K562 (cell line): ENCODE measurements at regions not wholly inside any gene's neighbourhood (a gene's known extent, or its start where the extent isn't known, plus 50 kb on each side); places are given as distances from the start of the nearest gene placed in this dataset.
A peak's percentile ranks its signal among the peaks of the same experiment; 100 is the strongest.

Source experiments
- ATAC-seq: fragments of 200-7000 bp; cut with Tn5 transposase; 3 replicates; pipeline ENCODE4 v1.9.1; 2020; ENCODE audit warnings: moderate library complexity
- BruUV-seq: library from RNA; stranded (reverse); fragments of 400-500 nt; replicated peaks from 2 replicates; lab custom pipeline; 2021; lab: Mats Ljungman, UMichigan
- CTCF ChIA-PET: fragments of 300-600 bp; formaldehyde crosslinking; extraction: SDS; loops from one replicate; lab custom pipeline; 2021; ENCODE audit warnings: low intra/inter-chr PET ratio; lab: Yijun Ruan, JAX
- POLR2A ChIA-PET: fragments of 300-600, 350-650 bp; sonication (Branson Sonifier 250); formaldehyde crosslinking; extraction: SDS; loops from one replicate; lab custom pipeline; 2021; ENCODE audit warnings: antibody characterized with exemption, inconsistent platforms; lab: Yijun Ruan, JAX
- DNase-seq, 4 experiments: peaks; one replicate each; pipeline versions ENCODE4 v3.0.0 to v3.0.0-alpha.2; 2011 to 2018; ENCODE audit warnings: low spot score in 3 of 4, mixed read lengths in 3 of 4; ENCODE audit errors: extremely low read depth in 1 of 4
- FAIRE-seq: peaks from 2 replicates; lab custom pipeline; 2011; peaks lifted over from hg19 to GRCh38; lab: Jason Lieb, UNC
- H2AFZ ChIP-seq: 2 replicates; pipeline ENCODE4 v1.6.0; 2011; ENCODE audit warnings: low read depth, low read length, control low read depth, inconsistent platforms
- H3K27ac ChIP-seq: fragments of 200-600 bp; 3 replicates; pipeline ENCODE4 v1.8.0; 2011; ENCODE audit warnings: low read depth, mild to moderate bottlenecking, control low read depth, inconsistent platforms, low read length, moderate library complexity, mixed read lengths; ENCODE audit errors: extremely low read depth
- H3K27me3 ChIP-seq, 2 experiments: fragments of 300-600 bp in 1 of 2; 2 replicates in 1 of 2; 3 replicates in 1 of 2; pipeline versions ENCODE4 v1.6.0 to v1.8.0; 2011; ENCODE audit warnings: inconsistent platforms in 2 of 2, low read length in 2 of 2, mild to moderate bottlenecking in 1 of 2, mixed read lengths in 1 of 2, moderate library complexity in 1 of 2; ENCODE audit not compliant: control insufficient read depth in 2 of 2, insufficient read depth in 2 of 2
- H3K36me3 ChIP-seq: fragments of 300-600 bp; 3 replicates; pipeline ENCODE4 v1.8.0; 2011; ENCODE audit warnings: mild to moderate bottlenecking, low read length, inconsistent platforms; ENCODE audit not compliant: control insufficient read depth, insufficient read depth
- H3K4me1 ChIP-seq, 2 experiments: fragments of 200-600 bp in 1 of 2; replicated peaks in 1 of 2; 2 replicates in 1 of 2; 3 replicates in 1 of 2; pipeline versions ENCODE4 v1.5.1 to v1.8.0; 2011; ENCODE audit warnings: inconsistent platforms in 2 of 2, low read length in 2 of 2, mild to moderate bottlenecking in 1 of 2, mixed read lengths in 1 of 2, moderate library complexity in 1 of 2; ENCODE audit not compliant: control insufficient read depth in 2 of 2, insufficient read depth in 2 of 2
- H3K4me2 ChIP-seq: 2 replicates; pipeline ENCODE4 v1.6.1; 2011; ENCODE audit warnings: low read length, control low read depth, inconsistent platforms, mixed read lengths; ENCODE audit not compliant: insufficient read depth
- H3K4me3 ChIP-seq: fragments of 200-600 bp; sonication (generic), shearing (Covaris generic); 2 replicates; pipeline ENCODE4 v1.5.1; 2016; ENCODE audit warnings: control low read depth, inconsistent platforms
- H3K79me2 ChIP-seq: fragments of 200-600 bp; 3 replicates; pipeline ENCODE4 v1.8.0; 2011; ENCODE audit warnings: low read length, inconsistent platforms; ENCODE audit not compliant: control insufficient read depth, insufficient read depth
- H3K9ac ChIP-seq, 2 experiments: 2 replicates each; pipeline versions ENCODE4 v1.6.0 to v1.6.1; 2011; ENCODE audit warnings: low read depth in 2 of 2, low read length in 2 of 2, control low read depth in 1 of 2, inconsistent platforms in 1 of 2, mild to moderate bottlenecking in 1 of 2, mixed read lengths in 1 of 2; ENCODE audit not compliant: insufficient read depth in 1 of 2
- H3K9me1 ChIP-seq: one replicate; pipeline ENCODE4 v1.6.0; 2011; ENCODE audit warnings: inconsistent platforms, mild to moderate bottlenecking, low read length, moderate library complexity; ENCODE audit not compliant: control insufficient read depth, insufficient read depth
- H3K9me3 ChIP-seq: replicated peaks from 2 replicates; pipeline ENCODE4 v1.5.1; 2011; ENCODE audit warnings: low read depth, low read length, inconsistent platforms; ENCODE audit not compliant: control insufficient read depth, insufficient read depth
- H4K20me1 ChIP-seq: replicated peaks from 2 replicates; pipeline ENCODE4 v1.6.1; 2011; ENCODE audit warnings: low read length, inconsistent platforms, mixed read lengths; ENCODE audit not compliant: control insufficient read depth, insufficient read depth
- EWSR1 ChIP-seq: fragments of 450-650 bp; IDR thresholded peaks from 2 replicates; pipeline ENCODE4 v1.6.1; 2018; ENCODE audit warnings: borderline replicate concordance, mild to moderate bottlenecking, low read depth, moderate library complexity; ENCODE audit not compliant: partially characterized antibody
- KAT7 ChIP-seq: sonication (generic); formaldehyde crosslinking; IDR thresholded peaks from 2 replicates; pipeline ENCODE4 v1.8.0; 2022; ENCODE audit warnings: missing genetic modification reagents, mild to moderate bottlenecking, borderline replicate concordance
- NFIX ChIP-seq: fragments of 250-450 bp; sonication (Bioruptor Pico); IDR thresholded peaks from 2 replicates; pipeline ENCODE4 v1.4.0; 2020; ENCODE audit warnings: low read depth, mild to moderate bottlenecking, moderate library complexity
- STAT5A ChIP-seq: IDR thresholded peaks from 2 replicates; pipeline ENCODE4 v1.6.1; 2012; ENCODE audit warnings: low read length, inconsistent platforms, borderline replicate concordance
- TRIM28 ChIP-seq: fragments of 450-650 bp; IDR thresholded peaks from 2 replicates; pipeline ENCODE4 v1.6.1; 2017
- ZNF134 ChIP-seq: fragments of 250-450 bp; sonication (Bioruptor Pico); conservative IDR thresholded peaks from 2 replicates; pipeline ENCODE4 v1.4.0; 2020
- ZNF140 ChIP-seq: fragments of 250-450 bp; sonication (Bioruptor Pico); IDR thresholded peaks from 2 replicates; pipeline ENCODE4 v1.8.0; 2021; ENCODE audit warnings: moderate library complexity, mild to moderate bottlenecking, inconsistent platforms
- WGBS: fragments of 100-300 bp; shearing (Covaris generic); methylation state at CpG from one replicate; pipeline ENCODE4 v1.1.6; 2016; ENCODE audit warnings: low coverage, mixed read lengths; ENCODE audit not compliant: insufficient coverage; ENCODE audit errors: missing lambda C conversion rate; 5-methylcytosine and 5-hydroxymethylcytosine counted together
- in situ Hi-C: fragments of 300-500 bp; cut with MboI; formaldehyde crosslinking; loops from 4 replicates; pipeline ENCODE4 v1.15.0; 2018; ENCODE audit warnings: inconsistent platforms, mixed read lengths
- intact Hi-C: fragments of 100-400 bp; cut with micrococcal nuclease; formaldehyde crosslinking; loops from 2 replicates; pipeline ENCODE4 v1.14.2; 2022
- TF ChIP-seq, protein P1 (sequence below): fragments of 250-450 bp; sonication (Bioruptor Pico); IDR thresholded peaks from 2 replicates; pipeline ENCODE4 v1.8.0; 2022; ENCODE audit warnings: moderate library complexity, mild to moderate bottlenecking, inconsistent platforms
- TF ChIP-seq, protein P2 (sequence below): fragments of 250-450 bp; sonication (Bioruptor Pico); IDR thresholded peaks from 2 replicates; pipeline ENCODE4 v1.9.0; 2021; ENCODE audit warnings: mild to moderate bottlenecking, inconsistent platforms
- TF ChIP-seq, protein P3 (sequence below): sonication (generic); IDR thresholded peaks from 2 replicates; pipeline ENCODE4 v1.6.1; 2016
- TF ChIP-seq, protein P4 (sequence below): sonication (generic); formaldehyde crosslinking; IDR thresholded peaks from 2 replicates; pipeline ENCODE4 v1.8.1; 2023; ENCODE audit warnings: missing genetic modification reagents, mild to moderate bottlenecking, borderline replicate concordance
- TF ChIP-seq, protein P5 (sequence below): sonication (generic); formaldehyde crosslinking; IDR thresholded peaks from 2 replicates; pipeline ENCODE4 v1.9.0; 2022; ENCODE audit warnings: mild to moderate bottlenecking, missing genetic modification reagents

DNA sequence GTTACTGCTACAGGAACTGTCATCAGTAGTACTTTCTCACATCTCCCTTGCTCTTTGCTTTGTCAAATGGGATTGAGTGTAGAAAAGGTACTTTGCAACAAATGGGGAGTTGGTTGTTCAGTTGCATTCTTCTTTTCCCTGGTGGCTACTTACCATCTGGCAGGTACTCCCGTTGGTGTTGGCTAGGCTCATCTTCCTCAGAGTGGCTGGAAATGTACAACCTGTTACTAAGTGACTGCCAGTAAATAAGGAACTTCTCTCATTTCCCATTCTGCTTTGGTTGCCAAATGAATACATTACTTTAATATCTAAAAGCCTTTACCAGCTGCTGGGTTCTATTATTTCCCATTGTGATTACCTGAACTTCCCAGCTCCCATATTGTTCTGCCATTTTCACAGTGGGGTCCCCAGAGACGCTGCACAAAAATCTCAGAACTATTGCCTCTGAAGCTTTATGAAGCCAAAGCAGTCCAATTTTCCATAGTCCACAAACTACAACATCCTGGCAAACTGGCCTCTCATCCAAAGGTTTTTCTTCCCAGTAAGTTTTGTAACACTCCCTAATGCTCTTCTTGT is 229.7 kb upstream of the HTR1E start:
- H3K9me1 ChIP-seq: no peaks in the 10 kb centered on the region
- H3K4me2 ChIP-seq: no peak overlapping the region
- no peaks in the 10 kb centered on the region for H3K27me3 ChIP-seq
- no peak overlapping the region for H3K9ac ChIP-seq
- no peaks in the 10 kb centered on the region for H3K9me3 ChIP-seq
- WGBS: 9% methylated on average over 2 of the region's 2 CpGs
- POLR2A ChIA-PET: no interaction called here
- ATAC-seq (no peak), DNase-seq (no peak), FAIRE-seq (no peak)
- H2AFZ ChIP-seq: peak overlapping the region; percentile 23; the same call in 1 of the 2 replicates
- H3K36me3 ChIP-seq: no peaks in the 10 kb centered on the region; the same call in 2 of the 3 replicates
- H3K4me1 ChIP-seq: no peaks in the 10 kb centered on the region; a peak in 1 of 5 replicates
- no peak overlapping the region for H3K27ac ChIP-seq
- H3K4me3 ChIP-seq: no peak overlapping the region
- BruUV-seq: no TSS peak
- intact Hi-C loops: no loop called here
- H3K79me2 ChIP-seq: no peaks in the 10 kb centered on the region
- CTCF ChIA-PET: no interaction called here
- H4K20me1 ChIP-seq: no peaks in the 10 kb centered on the region
- in situ Hi-C loops: no loop called here
- TF ChIP-seq ZNF140 (CRISPR knock-in tag) (no peak), ZNF134 (CRISPR knock-in tag) (no peak), EWSR1 (no peak), TRIM28 (no peak), STAT5A (no peak), KAT7 (CRISPR knock-in tag) (no peak), NFIX (CRISPR knock-in tag) (no peak)
- TF ChIP-seq, protein P1, sequence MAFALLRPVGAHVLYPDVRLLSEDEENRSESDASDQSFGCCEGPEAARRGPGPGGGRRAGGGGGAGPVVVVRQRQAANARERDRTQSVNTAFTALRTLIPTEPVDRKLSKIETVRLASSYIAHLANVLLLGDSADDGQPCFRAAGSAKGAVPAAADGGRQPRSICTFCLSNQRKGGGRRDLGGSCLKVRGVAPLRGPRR (CRISPR knock-in tag): no peak
- TF ChIP-seq, protein P2, sequence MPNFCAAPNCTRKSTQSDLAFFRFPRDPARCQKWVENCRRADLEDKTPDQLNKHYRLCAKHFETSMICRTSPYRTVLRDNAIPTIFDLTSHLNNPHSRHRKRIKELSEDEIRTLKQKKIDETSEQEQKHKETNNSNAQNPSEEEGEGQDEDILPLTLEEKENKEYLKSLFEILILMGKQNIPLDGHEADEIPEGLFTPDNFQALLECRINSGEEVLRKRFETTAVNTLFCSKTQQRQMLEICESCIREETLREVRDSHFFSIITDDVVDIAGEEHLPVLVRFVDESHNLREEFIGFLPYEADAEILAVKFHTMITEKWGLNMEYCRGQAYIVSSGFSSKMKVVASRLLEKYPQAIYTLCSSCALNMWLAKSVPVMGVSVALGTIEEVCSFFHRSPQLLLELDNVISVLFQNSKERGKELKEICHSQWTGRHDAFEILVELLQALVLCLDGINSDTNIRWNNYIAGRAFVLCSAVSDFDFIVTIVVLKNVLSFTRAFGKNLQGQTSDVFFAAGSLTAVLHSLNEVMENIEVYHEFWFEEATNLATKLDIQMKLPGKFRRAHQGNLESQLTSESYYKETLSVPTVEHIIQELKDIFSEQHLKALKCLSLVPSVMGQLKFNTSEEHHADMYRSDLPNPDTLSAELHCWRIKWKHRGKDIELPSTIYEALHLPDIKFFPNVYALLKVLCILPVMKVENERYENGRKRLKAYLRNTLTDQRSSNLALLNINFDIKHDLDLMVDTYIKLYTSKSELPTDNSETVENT (CRISPR knock-in tag): no peak
- TF ChIP-seq, protein P3, sequence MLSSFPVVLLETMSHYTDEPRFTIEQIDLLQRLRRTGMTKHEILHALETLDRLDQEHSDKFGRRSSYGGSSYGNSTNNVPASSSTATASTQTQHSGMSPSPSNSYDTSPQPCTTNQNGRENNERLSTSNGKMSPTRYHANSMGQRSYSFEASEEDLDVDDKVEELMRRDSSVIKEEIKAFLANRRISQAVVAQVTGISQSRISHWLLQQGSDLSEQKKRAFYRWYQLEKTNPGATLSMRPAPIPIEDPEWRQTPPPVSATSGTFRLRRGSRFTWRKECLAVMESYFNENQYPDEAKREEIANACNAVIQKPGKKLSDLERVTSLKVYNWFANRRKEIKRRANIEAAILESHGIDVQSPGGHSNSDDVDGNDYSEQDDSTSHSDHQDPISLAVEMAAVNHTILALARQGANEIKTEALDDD: no peak
- TF ChIP-seq, protein P4, sequence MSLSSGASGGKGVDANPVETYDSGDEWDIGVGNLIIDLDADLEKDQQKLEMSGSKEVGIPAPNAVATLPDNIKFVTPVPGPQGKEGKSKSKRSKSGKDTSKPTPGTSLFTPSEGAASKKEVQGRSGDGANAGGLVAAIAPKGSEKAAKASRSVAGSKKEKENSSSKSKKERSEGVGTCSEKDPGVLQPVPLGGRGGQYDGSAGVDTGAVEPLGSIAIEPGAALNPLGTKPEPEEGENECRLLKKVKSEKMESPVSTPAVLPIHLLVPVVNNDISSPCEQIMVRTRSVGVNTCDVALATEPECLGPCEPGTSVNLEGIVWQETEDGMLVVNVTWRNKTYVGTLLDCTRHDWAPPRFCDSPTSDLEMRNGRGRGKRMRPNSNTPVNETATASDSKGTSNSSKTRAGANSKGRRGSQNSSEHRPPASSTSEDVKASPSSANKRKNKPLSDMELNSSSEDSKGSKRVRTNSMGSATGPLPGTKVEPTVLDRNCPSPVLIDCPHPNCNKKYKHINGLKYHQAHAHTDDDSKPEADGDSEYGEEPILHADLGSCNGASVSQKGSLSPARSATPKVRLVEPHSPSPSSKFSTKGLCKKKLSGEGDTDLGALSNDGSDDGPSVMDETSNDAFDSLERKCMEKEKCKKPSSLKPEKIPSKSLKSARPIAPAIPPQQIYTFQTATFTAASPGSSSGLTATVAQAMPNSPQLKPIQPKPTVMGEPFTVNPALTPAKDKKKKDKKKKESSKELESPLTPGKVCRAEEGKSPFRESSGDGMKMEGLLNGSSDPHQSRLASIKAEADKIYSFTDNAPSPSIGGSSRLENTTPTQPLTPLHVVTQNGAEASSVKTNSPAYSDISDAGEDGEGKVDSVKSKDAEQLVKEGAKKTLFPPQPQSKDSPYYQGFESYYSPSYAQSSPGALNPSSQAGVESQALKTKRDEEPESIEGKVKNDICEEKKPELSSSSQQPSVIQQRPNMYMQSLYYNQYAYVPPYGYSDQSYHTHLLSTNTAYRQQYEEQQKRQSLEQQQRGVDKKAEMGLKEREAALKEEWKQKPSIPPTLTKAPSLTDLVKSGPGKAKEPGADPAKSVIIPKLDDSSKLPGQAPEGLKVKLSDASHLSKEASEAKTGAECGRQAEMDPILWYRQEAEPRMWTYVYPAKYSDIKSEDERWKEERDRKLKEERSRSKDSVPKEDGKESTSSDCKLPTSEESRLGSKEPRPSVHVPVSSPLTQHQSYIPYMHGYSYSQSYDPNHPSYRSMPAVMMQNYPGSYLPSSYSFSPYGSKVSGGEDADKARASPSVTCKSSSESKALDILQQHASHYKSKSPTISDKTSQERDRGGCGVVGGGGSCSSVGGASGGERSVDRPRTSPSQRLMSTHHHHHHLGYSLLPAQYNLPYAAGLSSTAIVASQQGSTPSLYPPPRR (CRISPR knock-in tag): no peak
- TF ChIP-seq, protein P5, sequence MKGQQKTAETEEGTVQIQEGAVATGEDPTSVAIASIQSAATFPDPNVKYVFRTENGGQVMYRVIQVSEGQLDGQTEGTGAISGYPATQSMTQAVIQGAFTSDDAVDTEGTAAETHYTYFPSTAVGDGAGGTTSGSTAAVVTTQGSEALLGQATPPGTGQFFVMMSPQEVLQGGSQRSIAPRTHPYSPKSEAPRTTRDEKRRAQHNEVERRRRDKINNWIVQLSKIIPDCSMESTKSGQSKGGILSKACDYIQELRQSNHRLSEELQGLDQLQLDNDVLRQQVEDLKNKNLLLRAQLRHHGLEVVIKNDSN (CRISPR knock-in tag): no peak
